Suprapubic skin (tissue), 3 donors: ENCODE measurements at regions not wholly inside any gene's neighbourhood (a gene's known extent, or its start where the extent isn't known, plus 50 kb on each side); places are given as distances from the start of the nearest gene placed in this dataset.

Source experiments
- CTCF ChIP-seq, 2 donors: fragments of 200-600 bp in 1 of 2; fragments of 450-650 bp in 1 of 2; sonication (generic) in 1 of 2; IDR thresholded peaks; one replicate each; pipeline ENCODE4 v1.5.1; 2016 to 2019; ENCODE audit warnings: antibody characterized with exemption in 2 of 2, mild to moderate bottlenecking in 1 of 2, moderate library complexity in 1 of 2
- POLR2A ChIP-seq, 2 donors: fragments of 450-650 bp; IDR thresholded peaks; one replicate each; pipeline ENCODE4 v1.6.1; 2017; ENCODE audit warnings: antibody characterized with exemption in 2 of 2, mild to moderate bottlenecking in 2 of 2, moderate library complexity in 2 of 2

GRCh38 chr3:194223951-194224350 lies 88.0 kb downstream of the HES1 start:
- TF ChIP-seq CTCF (IDR thresholded peaks at IDR 0.05) (no peak), POLR2A (IDR thresholded peaks at IDR 0.05) (no peak)
